GM23248 (cell line): ENCODE measurements at regions not wholly inside any gene's neighbourhood (a gene's known extent, or its start where the extent isn't known, plus 50 kb on each side); places are given as distances from the start of the nearest gene placed in this dataset.

Experiments used
- EZH2 ChIP-seq: fragments of 200-600 bp; sonication (generic); IDR thresholded peaks from 2 replicates; pipeline ENCODE4 v1.6.1; 2018; ENCODE audit warnings: antibody characterized with exemption, mild to moderate bottlenecking; ENCODE audit not compliant: insufficient read depth, poor library complexity, severe bottlenecking
- EZH2phosphoT487 ChIP-seq: fragments of 200-600 bp; sonication (generic); IDR thresholded peaks from 2 replicates; pipeline ENCODE4 v1.6.1; 2018; ENCODE audit warnings: antibody characterized with exemption, moderate library complexity, mild to moderate bottlenecking, low read depth; ENCODE audit not compliant: insufficient read depth

- no peak for TF ChIP-seq EZH2
- no peak for TF ChIP-seq EZH2phosphoT487
Measured at GRCh38 chr15:20644896-20645295, 103.3 kb upstream of the GOLGA6L6 start.
